SK-N-SH (cell line): ENCODE measurements at regions not wholly inside any gene's neighbourhood (a gene's known extent, or its start where the extent isn't known, plus 50 kb on each side); places are given as distances from the start of the nearest gene placed in this dataset.

Experiments used
- CTCF ChIA-PET: fragments of 300-600, 350-600 bp; formaldehyde crosslinking; extraction: SDS; loops from one replicate; lab custom pipeline; 2021; lab: Yijun Ruan, JAX
- POLR2A ChIA-PET: fragments of 350-600 bp; sonication (Branson Sonifier 250); formaldehyde crosslinking; extraction: SDS; loops from one replicate; lab custom pipeline; 2020; ENCODE audit warnings: antibody characterized with exemption, inconsistent platforms; lab: Yijun Ruan, JAX
- DNase-seq: peaks from one replicate; pipeline ENCODE4 v3.0.0; 2012
- H2AFZ ChIP-seq: fragments of 200-600 bp; sonication (generic); 2 replicates; pipeline ENCODE4 v1.8.1; 2016; ENCODE audit warnings: antibody characterized with exemption, mild to moderate bottlenecking, low read depth
- H3F3A ChIP-seq: fragments of 200-600 bp; sonication (generic); replicated peaks from 2 replicates; pipeline ENCODE3; 2016; ENCODE audit warnings: antibody characterized with exemption, mild to moderate bottlenecking; ENCODE audit not compliant: insufficient read depth
- H3K27ac ChIP-seq, 2 experiments: fragments of 200-500 bp in 1 of 2; fragments of 200-600 bp in 1 of 2; sonication (Bioruptor generic) in 1 of 2; sonication (generic), shearing (Covaris generic) in 1 of 2; 2 replicates each; pipeline versions ENCODE4 v1.5.1 to v1.6.1; 2014 to 2016; ENCODE audit warnings: low read depth in 2 of 2, inconsistent platforms in 1 of 2, low read length in 1 of 2, mild to moderate bottlenecking in 1 of 2, mixed read lengths in 1 of 2
- H3K27me3 ChIP-seq: fragments of 200-600 bp; sonication (generic), shearing (Covaris generic); 2 replicates; pipeline ENCODE4 v1.6.1; 2016; ENCODE audit warnings: mixed run types; ENCODE audit not compliant: insufficient read depth
- H3K36me3 ChIP-seq, 2 experiments: fragments of 200-500 bp in 1 of 2; fragments of 200-600 bp in 1 of 2; sonication (Bioruptor generic) in 1 of 2; sonication (generic) in 1 of 2; replicated peaks in 1 of 2; 2 replicates each; pipeline versions ENCODE3 to v1.5.1; 2014 to 2016; ENCODE audit warnings: low read length in 1 of 2, mild to moderate bottlenecking in 1 of 2; ENCODE audit not compliant: insufficient read depth in 2 of 2, control insufficient read depth in 1 of 2
- H3K4me1 ChIP-seq, 2 experiments: fragments of 200-500 bp in 1 of 2; fragments of 200-600 bp in 1 of 2; sonication (Bioruptor generic) in 1 of 2; sonication (generic), shearing (Covaris generic) in 1 of 2; 2 replicates each; pipeline versions ENCODE4 v1.5.1 to v1.6.1; 2014 to 2016; ENCODE audit warnings: low read depth in 1 of 2, low read length in 1 of 2, mixed run types in 1 of 2; ENCODE audit not compliant: insufficient read depth in 2 of 2, control insufficient read depth in 1 of 2
- H3K4me2 ChIP-seq: fragments of 200-600 bp; sonication (generic), shearing (Covaris generic); 2 replicates; pipeline ENCODE4 v1.6.1; 2017; ENCODE audit warnings: mixed run types
- H3K4me3 ChIP-seq, 2 experiments: fragments of 200-500 bp in 1 of 2; fragments of 200-600 bp in 1 of 2; sonication (Bioruptor generic) in 1 of 2; sonication (generic), shearing (Covaris generic) in 1 of 2; 2 replicates each; pipeline versions ENCODE4 v1.5.1 to v1.8.1; 2014 to 2016; ENCODE audit warnings: low read depth in 2 of 2, inconsistent platforms in 1 of 2, low read length in 1 of 2, mild to moderate bottlenecking in 1 of 2, mixed read lengths in 1 of 2, moderate library complexity in 1 of 2
- H3K79me2 ChIP-seq: fragments of 200-600 bp; sonication (generic); 2 replicates; pipeline ENCODE4 v1.8.1; 2017; ENCODE audit warnings: mild to moderate bottlenecking; ENCODE audit not compliant: insufficient read depth
- H3K9ac ChIP-seq: fragments of 200-600 bp; sonication (generic); 2 replicates; pipeline ENCODE4 v1.6.1; 2017; ENCODE audit warnings: mixed run types
- H3K9me2 ChIP-seq: fragments of 200-600 bp; sonication (generic); 2 replicates; pipeline ENCODE4 v1.6.1; 2017; ENCODE audit warnings: mixed run types
- H3K9me3 ChIP-seq: fragments of 200-600 bp; sonication (generic); 2 replicates; pipeline ENCODE4 v1.6.1; 2017; ENCODE audit warnings: mixed run types, mild to moderate bottlenecking, moderate library complexity
- H4K20me1 ChIP-seq: fragments of 200-600 bp; sonication (generic); 2 replicates; pipeline ENCODE4 v1.6.1; 2017; ENCODE audit warnings: mild to moderate bottlenecking, mixed run types; ENCODE audit not compliant: insufficient read depth
- CHD2 ChIP-seq: fragments of 150-350 bp; IDR thresholded peaks from 2 replicates; pipeline ENCODE4 v1.6.1; 2018; ENCODE audit warnings: low read length; ENCODE audit not compliant: partially characterized antibody
- FOSL2 ChIP-seq: IDR thresholded peaks from 2 replicates; pipeline ENCODE4 v1.4.0; 2012; ENCODE audit warnings: low read depth, mild to moderate bottlenecking, moderate library complexity, borderline replicate concordance
- FOXM1 ChIP-seq: IDR thresholded peaks from 2 replicates; pipeline ENCODE4 v1.4.0; 2012; ENCODE audit warnings: low read depth, mild to moderate bottlenecking
- MAX ChIP-seq: IDR thresholded peaks from 2 replicates; pipeline ENCODE4 v1.4.0; 2012; ENCODE audit warnings: low read depth
- MXI1 ChIP-seq: IDR thresholded peaks from 2 replicates; pipeline ENCODE4 v1.6.1; 2012; ENCODE audit warnings: mild to moderate bottlenecking, low read depth, low read length, improper control_type of control experiment
- PBX3 ChIP-seq: IDR thresholded peaks from 2 replicates; pipeline ENCODE4; 2012
- POLR2AphosphoS5 ChIP-seq: IDR thresholded peaks from 2 replicates; pipeline ENCODE4 v1.6.1; 2012; ENCODE audit warnings: low read depth, low read length
- RCOR1 ChIP-seq: fragments of 150-350 bp; IDR thresholded peaks from 2 replicates; pipeline ENCODE4 v1.6.1; 2017; ENCODE audit warnings: antibody characterized with exemption, low read length
- REST ChIP-seq: IDR thresholded peaks from 2 replicates; pipeline ENCODE4 v1.6.1; 2012; ENCODE audit warnings: mild to moderate bottlenecking, low read depth, low read length, moderate library complexity
- RFX5 ChIP-seq: IDR thresholded peaks from 2 replicates; pipeline ENCODE4 v1.6.1; 2012; ENCODE audit warnings: mild to moderate bottlenecking, improper control_type of control experiment, low read length
- SIN3A ChIP-seq: IDR thresholded peaks from 2 replicates; pipeline ENCODE4 v1.6.1; 2012; ENCODE audit warnings: low read depth, mild to moderate bottlenecking, low read length, moderate library complexity, borderline replicate concordance
- SMC3 ChIP-seq: IDR thresholded peaks from 2 replicates; pipeline ENCODE4 v1.6.1; 2012; ENCODE audit warnings: low read depth, low read length, improper control_type of control experiment
- TAF1 ChIP-seq: IDR thresholded peaks from 2 replicates; pipeline ENCODE4 v1.6.1; 2012; ENCODE audit warnings: low read depth, mild to moderate bottlenecking, low read length, moderate library complexity, borderline replicate concordance
- TEAD4 ChIP-seq: IDR thresholded peaks from 2 replicates; pipeline ENCODE4 v1.4.0; 2012; ENCODE audit warnings: mild to moderate bottlenecking, borderline replicate concordance; ENCODE audit not compliant: insufficient read depth
- USF1 ChIP-seq: IDR thresholded peaks from 2 replicates; pipeline ENCODE4 v1.4.0; 2012; ENCODE audit warnings: low read depth, borderline replicate concordance
- USF2 ChIP-seq: fragments of 150-350 bp; IDR thresholded peaks from 2 replicates; pipeline ENCODE4 v1.6.1; 2017; ENCODE audit warnings: antibody characterized with exemption, low read length, low read depth, borderline replicate concordance
- ZBTB33 ChIP-seq: IDR thresholded peaks from 2 replicates; pipeline ENCODE4 v1.4.0; 2012; ENCODE audit warnings: low read depth, borderline replicate concordance
- WGBS: methylation state at CpG from one replicate; pipeline ENCODE4 v1.1.6; 2017; ENCODE audit warnings: low lambda C conversion rate; 5-methylcytosine and 5-hydroxymethylcytosine counted together

GRCh38 chr20:51894201-51894600 is 91.9 kb upstream of the SALL4 start:
- Histone ChIP-seq H3K36me3 (no peaks in the 10 kb centered on the region), H3K4me1 (no peaks in the 10 kb centered on the region), H3K9me3 (no peaks in the 10 kb centered on the region), H2AFZ (no peak overlapping the region), H3K9ac (no peak overlapping the region), H4K20me1 (no peaks in the 10 kb centered on the region), H3F3A (no peaks in the 10 kb centered on the region), H3K9me2 (no peaks in the 10 kb centered on the region), H3K4me2 (no peak overlapping the region), H3K79me2 (no peaks in the 10 kb centered on the region), H3K27ac (no peak overlapping the region), H3K4me3 (no peak overlapping the region), H3K27me3 (no peaks in the 10 kb centered on the region)
- 75% methylated on average over 6 of the region's 6 CpGs for WGBS
- DNase-seq, result no peak
- CTCF ChIA-PET, result interaction anchor here (1.5 kb wide), 1 partner anchor 94 kb away, joined by 4 read pairs; no protein-coding TSS in a partner anchor
- POLR2A ChIA-PET, result no interaction called here
- TF ChIP-seq MXI1, result no peak
- no peak for TF ChIP-seq SIN3A
- no peak for TF ChIP-seq TAF1
- no peak for TF ChIP-seq USF2
- TF ChIP-seq FOSL2, result no peak
- TF ChIP-seq SMC3, result no peak
- TF ChIP-seq RFX5, result no peak
- no peak for TF ChIP-seq TEAD4
- TF ChIP-seq MAX, result no peak
- no peak for TF ChIP-seq CHD2
- TF ChIP-seq RCOR1, result no peak

GRCh38 chr20:51893723-51894122 is 91.4 kb upstream of the SALL4 start:
- Histone ChIP-seq H3K9me2 (no peaks in the 10 kb centered on the region), H3K79me2 (no peaks in the 10 kb centered on the region), H3K4me3 (no peak overlapping the region), H3K36me3 (no peaks in the 10 kb centered on the region), H3K4me1 (no peaks in the 10 kb centered on the region), H3K9me3 (no peaks in the 10 kb centered on the region), H4K20me1 (no peaks in the 10 kb centered on the region), H3K9ac (no peak overlapping the region), H3K27me3 (no peaks in the 10 kb centered on the region), H2AFZ (no peak overlapping the region), H3F3A (no peaks in the 10 kb centered on the region), H3K4me2 (no peak overlapping the region), H3K27ac (no peak overlapping the region)
- POLR2A ChIA-PET, result no interaction called here
- WGBS, result 80% methylated on average over 7 of the region's 7 CpGs
- DNase-seq, result no peak
- CTCF ChIA-PET, result interaction anchor here (1.5 kb wide), 1 partner anchor 94 kb away, joined by 4 read pairs; no protein-coding TSS in a partner anchor
- no peak for TF ChIP-seq REST
- TF ChIP-seq FOSL2, result no peak
- TF ChIP-seq POLR2AphosphoS5, result no peak
- no peak for TF ChIP-seq ZBTB33
- no peak for TF ChIP-seq USF1
- no peak for TF ChIP-seq PBX3
- TF ChIP-seq FOXM1, result no peak
- TF ChIP-seq SMC3, result no peak
